ENCODE measurements at regions not wholly inside any gene's neighbourhood (a gene's known extent, or its start where the extent isn't known, plus 50 kb on each side); places are given as distances from the start of the nearest gene placed in this dataset.

DNA sequence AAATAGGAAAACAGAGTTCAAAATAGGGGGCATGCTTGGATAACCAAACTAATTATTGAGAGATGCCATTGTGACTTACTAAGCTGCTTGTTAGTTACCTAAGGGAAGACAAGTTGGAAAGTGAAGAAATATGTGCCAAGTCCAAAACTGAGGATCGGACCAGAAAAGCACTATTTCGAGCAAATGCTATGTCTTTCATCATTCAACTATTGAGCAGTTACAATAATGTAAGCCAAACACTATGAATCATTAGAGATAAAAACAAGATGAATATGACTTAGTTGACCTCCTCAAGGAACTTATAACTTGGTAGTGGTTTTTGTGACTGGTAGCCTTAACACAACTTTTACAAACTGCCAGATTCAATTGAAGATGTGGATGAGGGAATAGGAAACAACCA lies 240.6 kb upstream of the MPDZ start:
- CTCF ChIA-PET: no interaction called here
- POLR2A ChIA-PET: no interaction called here

DNA sequence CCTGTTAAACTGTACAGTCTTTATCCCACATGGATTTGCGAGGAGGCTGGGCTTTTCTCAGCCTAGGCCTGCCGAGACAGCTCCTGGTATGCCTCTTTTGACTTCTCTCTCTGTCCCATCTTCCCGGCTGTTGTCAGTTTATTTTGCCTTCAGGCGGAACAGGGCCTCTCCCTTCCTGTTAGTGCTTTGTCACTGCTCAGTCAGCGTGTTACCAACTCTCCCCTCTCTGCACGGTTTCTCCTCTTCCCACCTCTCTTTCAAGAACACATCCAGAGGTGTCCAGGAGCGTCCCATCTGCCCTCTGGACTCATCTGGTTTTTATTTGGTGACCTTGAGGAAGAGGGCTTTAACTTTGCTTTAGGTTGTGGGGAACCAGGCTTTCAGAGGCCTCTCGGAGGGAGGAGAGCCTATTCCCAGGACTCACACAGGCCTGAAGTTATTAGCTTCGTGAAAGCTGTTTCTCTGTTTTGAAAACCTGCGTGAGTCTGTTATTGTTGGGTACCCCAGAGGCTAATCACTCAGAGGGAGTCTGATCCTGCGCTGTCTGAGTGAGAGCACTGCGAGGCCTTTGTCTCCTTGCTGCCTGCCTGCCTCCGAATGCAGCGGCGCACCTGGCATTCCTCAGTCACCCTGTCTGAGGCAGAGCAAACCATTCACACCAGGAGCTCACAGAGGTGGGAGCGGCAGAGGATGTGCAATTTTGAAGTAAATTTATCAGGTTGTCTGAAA lies 234.4 kb upstream of the MPDZ start:
- POLR2A ChIA-PET: no interaction called here
- CTCF ChIA-PET: no interaction called here

GRCh38 chr9:13513286-13513685 lies 233.8 kb upstream of the MPDZ start:
- POLR2A ChIA-PET: no interaction called here
- CTCF ChIA-PET: no interaction called here

DNA sequence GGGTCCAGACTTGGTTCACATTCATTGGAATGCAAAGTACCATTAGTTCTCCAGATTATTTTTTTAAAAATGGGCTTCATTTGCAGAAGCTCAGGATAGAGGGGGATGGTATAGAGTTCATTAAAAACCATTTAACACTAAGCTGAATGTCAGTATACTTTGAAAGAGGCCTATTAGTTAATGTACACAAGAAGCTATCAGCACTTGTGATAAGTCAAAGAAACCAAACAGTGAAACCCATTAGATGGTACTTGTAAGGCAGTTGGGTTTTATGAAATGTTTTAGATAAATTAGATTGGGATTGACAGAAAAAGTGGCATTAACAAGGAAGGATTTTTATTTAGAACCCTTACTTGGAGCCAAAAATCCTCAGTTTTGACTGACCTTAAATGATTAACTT lies 229.2 kb upstream of the MPDZ start:
- ChIA-PET POLR2A (no interaction called here), CTCF (no interaction called here)

- ChIA-PET POLR2A (no interaction called here), CTCF (no interaction called here)
These were observed 228.6 kb upstream of the MPDZ start for GRCh38 chr9:13508086-13508485.

- CTCF ChIA-PET: no interaction called here
- POLR2A ChIA-PET: no interaction called here
These were observed 226.3 kb upstream of the MPDZ start for GRCh38 chr9:13505797-13506196.

DNA sequence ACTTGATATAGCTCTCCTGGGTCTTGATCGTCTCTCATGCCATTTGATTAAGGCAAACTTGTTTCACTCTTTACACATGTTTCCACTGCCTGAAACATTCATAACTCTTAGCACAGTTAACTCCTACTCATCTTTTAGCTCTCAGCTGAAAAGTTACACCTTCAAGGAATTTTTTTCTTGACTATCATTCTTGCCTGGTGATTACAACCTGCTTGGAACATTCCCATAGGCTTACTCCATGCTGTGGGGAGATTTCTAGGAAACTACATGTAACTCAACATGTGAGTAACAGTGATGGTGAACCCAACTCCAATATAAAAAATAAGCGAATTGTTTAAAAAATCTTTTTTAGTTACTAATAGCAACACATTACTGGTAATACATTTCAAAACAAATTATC lies 224.1 kb upstream of the MPDZ start:
- CTCF ChIA-PET: no interaction called here
- POLR2A ChIA-PET: no interaction called here

- CTCF ChIA-PET: no interaction called here
- POLR2A ChIA-PET: no interaction called here
These were observed 223.0 kb upstream of the MPDZ start for GRCh38 chr9:13502484-13502883.

- ChIA-PET POLR2A (no interaction called here), CTCF (no interaction called here)
These were observed 221.5 kb upstream of the MPDZ start for GRCh38 chr9:13501018-13501417.

DNA sequence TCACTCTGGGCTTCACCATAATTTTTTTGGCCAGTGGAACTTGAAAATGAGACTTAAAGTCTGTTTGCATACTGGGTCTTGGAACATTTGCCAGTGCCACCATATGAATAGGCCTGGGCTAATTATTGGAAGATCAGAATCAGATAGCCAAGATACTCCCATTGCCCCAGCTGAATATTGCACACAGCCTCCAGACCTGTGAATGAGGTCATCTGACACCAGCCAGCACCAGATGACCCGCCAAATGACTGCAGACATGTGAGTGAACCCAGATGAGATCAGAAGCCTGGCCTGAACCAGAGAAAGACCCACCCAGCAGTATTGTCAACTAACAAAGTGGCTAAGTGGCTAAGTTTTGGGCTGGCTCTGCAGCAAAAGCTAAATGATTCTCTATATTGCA lies 220.5 kb upstream of the MPDZ start:
- POLR2A ChIA-PET: no interaction called here
- CTCF ChIA-PET: no interaction called here

- POLR2A ChIA-PET: no interaction called here
- CTCF ChIA-PET: no interaction called here
These were observed 214.2 kb upstream of the MPDZ start for GRCh38 chr9:13493697-13494096.

DNA sequence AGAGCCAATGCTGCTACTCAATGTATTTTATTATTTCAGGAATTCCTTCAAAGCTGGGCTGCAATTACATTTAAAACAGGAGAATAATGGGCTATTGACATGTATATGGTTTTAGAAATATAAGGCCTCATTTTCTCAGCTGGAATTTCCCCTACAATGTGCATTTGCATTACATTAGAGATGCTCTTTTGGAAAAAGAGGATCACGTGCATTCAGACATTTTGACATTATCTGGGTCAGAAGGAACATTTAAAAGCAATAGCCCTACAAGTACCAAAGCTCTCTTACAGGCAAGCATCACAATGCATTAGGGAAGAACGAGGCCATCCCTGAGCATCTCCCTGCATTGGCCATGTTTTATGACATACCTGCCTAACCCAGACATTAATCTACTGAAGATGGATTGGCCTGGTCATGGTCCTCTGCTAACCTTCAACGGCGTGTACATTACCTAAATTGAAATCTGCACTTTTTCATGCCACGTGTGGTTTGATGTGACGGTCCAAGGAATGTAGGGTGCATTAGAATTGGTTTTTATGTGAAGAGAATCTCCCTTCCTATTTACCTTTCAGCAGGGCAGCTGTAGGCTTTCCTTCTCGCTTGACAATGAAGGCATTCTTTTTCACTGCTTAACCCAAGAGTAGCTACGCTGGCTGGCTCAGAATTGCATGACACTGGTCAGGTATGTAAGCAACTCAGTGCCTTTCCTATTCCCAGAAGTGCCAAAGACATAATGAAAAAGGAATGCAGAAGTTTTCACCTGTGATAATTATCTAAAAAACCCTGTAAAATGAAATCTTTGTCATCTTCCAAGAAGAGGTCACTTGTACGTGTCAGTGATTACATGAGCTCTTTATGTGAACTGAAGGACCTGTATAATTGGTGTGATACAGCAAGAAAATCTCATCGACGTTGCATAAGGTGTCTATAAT lies 212.3 kb upstream of the MPDZ start:
- POLR2A ChIA-PET: no interaction called here
- CTCF ChIA-PET: no interaction called here

GRCh38 chr9:13491138-13491492 lies 211.6 kb upstream of the MPDZ start:
- ChIA-PET CTCF (no interaction called here), POLR2A (no interaction called here)

- ChIA-PET CTCF (no interaction called here), POLR2A (no interaction called here)
These were observed 208.4 kb upstream of the MPDZ start for GRCh38 chr9:13487936-13488335.

DNA sequence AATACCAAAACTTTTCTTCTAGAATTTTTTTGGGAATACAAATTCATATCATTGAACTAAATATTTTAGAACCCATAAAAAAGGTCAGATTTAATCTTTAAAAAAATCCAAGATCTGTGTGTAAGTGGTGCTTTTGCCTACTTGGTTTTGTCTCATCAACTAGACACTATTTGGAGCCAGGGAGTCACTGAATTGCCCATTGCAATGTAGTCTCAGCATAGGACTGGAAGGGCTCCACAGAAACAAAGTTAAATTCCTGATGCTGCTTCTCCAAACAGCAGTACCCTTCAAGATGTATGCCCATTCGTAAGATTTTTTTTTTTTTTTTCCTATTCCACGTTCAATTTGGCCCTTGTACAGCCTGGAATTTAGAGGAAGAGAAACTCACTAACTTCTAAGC lies 208.0 kb upstream of the MPDZ start:
- CTCF ChIA-PET: no interaction called here
- POLR2A ChIA-PET: no interaction called here

- ChIA-PET CTCF (no interaction called here), POLR2A (no interaction called here)
These were observed 207.6 kb upstream of the MPDZ start for GRCh38 chr9:13487071-13487470.

- ChIA-PET POLR2A (no interaction called here), CTCF (no interaction called here)
These were observed 205.6 kb upstream of the MPDZ start for GRCh38 chr9:13485068-13485596.

- CTCF ChIA-PET: no interaction called here
- POLR2A ChIA-PET: no interaction called here
These were observed 204.7 kb upstream of the MPDZ start for GRCh38 chr9:13484186-13484585.

DNA sequence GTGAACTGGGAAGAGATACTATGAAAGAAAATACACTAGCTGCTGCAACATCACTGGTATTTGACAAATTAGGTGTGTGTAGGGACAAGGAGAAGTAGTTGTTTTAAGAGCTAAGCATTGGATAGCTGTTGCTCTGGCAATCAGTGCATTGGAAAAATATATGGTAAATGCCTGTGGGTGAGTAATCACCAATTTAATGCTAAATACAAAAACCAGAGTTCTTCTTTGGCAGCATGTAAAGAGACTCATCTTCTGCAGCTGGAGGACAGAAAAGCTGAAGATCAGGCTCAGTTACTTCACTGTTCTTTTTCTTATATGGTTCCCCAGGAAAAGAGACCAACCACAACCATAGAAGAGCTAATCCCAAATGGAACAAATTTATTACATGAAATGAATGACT lies 201.8 kb upstream of the MPDZ start:
- POLR2A ChIA-PET: no interaction called here
- CTCF ChIA-PET: no interaction called here

- ChIA-PET POLR2A (no interaction called here), CTCF (no interaction called here)
These were observed 201.2 kb upstream of the MPDZ start for GRCh38 chr9:13480693-13481092.

- ChIA-PET CTCF (no interaction called here), POLR2A (no interaction called here)
These were observed 199.6 kb upstream of the MPDZ start for GRCh38 chr9:13479096-13479495.

- POLR2A ChIA-PET: no interaction called here
- CTCF ChIA-PET: no interaction called here
These were observed 199.1 kb upstream of the MPDZ start for GRCh38 chr9:13478639-13479038.

Data from activated CD8-positive, alpha-beta memory T cell treated with anti-CD3 and anti-CD28 coated beads for 36 hours (primary cell).